Pancreas (tissue), 10 donors: ENCODE measurements at regions not wholly inside any gene's neighbourhood (a gene's known extent, or its start where the extent isn't known, plus 50 kb on each side); places are given as distances from the start of the nearest gene placed in this dataset.

Experiments used
- ATAC-seq, 4 donors: fragments of 200-7000 bp; cut with Tn5 transposase; one replicate each; pipeline versions ENCODE4 v1.8.0 to v1.9.1; 2020; ENCODE audit warnings: mild to moderate bottlenecking in 4 of 4, moderate library complexity in 4 of 4
- DNase-seq, 6 donors: peaks; one replicate each; pipeline ENCODE4 v3.0.0-alpha.2; 2020
- FAIRE-seq: peaks from 2 replicates; lab custom pipeline; 2012; peaks lifted over from hg19 to GRCh38; lab: Jason Lieb, UNC
- H3K27ac ChIP-seq, 4 donors: fragments of 200-600 bp; sonication (generic); 1 replicate in 3 of 4; 2 replicates in 1 of 4; pipeline versions ENCODE4 v1.5.0 to v1.8.0; 2020
- H3K27me3 ChIP-seq, 4 donors: fragments of 200-600 bp; one replicate each; pipeline ENCODE4 v1.8.0; 2021
- H3K36me3 ChIP-seq, 3 donors: fragments of 200-600 bp; sonication (generic) in 1 of 3; one replicate each; pipeline versions ENCODE4 v1.5.0 to v1.8.0; 2020 to 2021
- H3K4me1 ChIP-seq, 3 donors: fragments of 200-600 bp; one replicate each; pipeline ENCODE4 v1.8.0; 2021
- H3K4me3 ChIP-seq, 4 donors: fragments of 200-600 bp; sonication (generic) in 2 of 4; one replicate each; pipeline versions ENCODE4 v1.5.0 to v1.8.0; 2020 to 2021
- H3K9me3 ChIP-seq, 4 donors: fragments of 200-600 bp; one replicate each; pipeline ENCODE4 v1.8.0; 2021
- CTCF ChIP-seq, 4 donors: fragments of 200-600 bp; sonication (generic) in 3 of 4; IDR thresholded peaks; one replicate each; pipeline versions ENCODE4 v1.5.0 to v1.8.0; 2021; ENCODE audit warnings: antibody characterized with exemption in 4 of 4
- WGBS, 2 donors: extraction: QIAGEN DNeasy Blood & Tissue Kit; methylation state at CpG; one replicate each; pipeline ENCODE4 v1.1.7; 2013; 5-methylcytosine and 5-hydroxymethylcytosine counted together
- intact Hi-C, 3 donors: fragments of 100-400 bp; cut with DNase I; formaldehyde crosslinking; loops; one replicate each; pipeline versions ENCODE4 v1.11.1 to v1.14.2; 2022
- donor health status: healthy with polysubstance abuse.
- donor health status: DM: no; HTN: no; CAD: no; lungs with moderate emphysema.
- donor health status: DM: no; HTN: no; CAD: no.
- donor health status: control.
- donor health status: control.
- donor health status: Bipolar disorder and iron deficiency.
- donor health status: DM: yes; HTN: yes; CAD: no.
- donor health status: DM: no; HTN: no; CAD: no.
- donor health status: DM: no; HTN: no; CAD: no.
- donor health status: DM: yes; HTN: yes; CAD: no.

- ATAC-seq = no peak
- no peak overlapping the region for H3K27ac ChIP-seq
- 57 to 58% methylated on average over 4 of the region's 4 CpGs for WGBS, 2 donors
- TF ChIP-seq CTCF (IDR thresholded peaks at IDR 0.05) = no peak
- no peaks in the 10 kb centered on the region for H3K4me1 ChIP-seq
- H3K36me3 ChIP-seq = no peaks in the 10 kb centered on the region
- no peak overlapping the region for H3K4me3 ChIP-seq
- intact Hi-C loops = no loop called here
- no peak for FAIRE-seq
- H3K27me3 ChIP-seq = peaks cover 0 to 3% (median 0%) of the 10 kb centered on the region in 4 donors
- DNase-seq = no peak
- H3K9me3 ChIP-seq = no peaks in the 10 kb centered on the region
Measured at GRCh38 chr1:38561110-38561509, 298.5 kb downstream of the RRAGC start.

GRCh38 chr1:38560457-38560856, 299.1 kb downstream of the RRAGC start:
- Histone ChIP-seq H3K36me3 (no peaks in the 10 kb centered on the region), H3K9me3 (no peaks in the 10 kb centered on the region), H3K27ac (no peak overlapping the region), H3K27me3 (peaks cover 0 to 3% (median 0%) of the 10 kb centered on the region in 4 donors), H3K4me1 (no peaks in the 10 kb centered on the region), H3K4me3 (no peak overlapping the region)
- FAIRE-seq (no peak), DNase-seq (no peak), ATAC-seq (no peak)
- intact Hi-C loops = no loop called here
- no peak for TF ChIP-seq CTCF (IDR thresholded peaks at IDR 0.05)
- WGBS, 2 donors = 66 to 69% methylated on average over 7 of the region's 7 CpGs

- 14 to 15% methylated on average over 33 of the region's 33 CpGs for WGBS, 2 donors
- ATAC-seq (peak; percentile 55 to 77 (median 73)), DNase-seq (peak in 4 of 6 donors; percentile 11 to 60 (median 22)), FAIRE-seq (no peak)
- Histone ChIP-seq H3K27ac (no peak overlapping the region), H3K4me3 (peak overlapping the region in 1 of 4 donors; percentile 9), H3K36me3 (no peaks in the 10 kb centered on the region), H3K9me3 (no peaks in the 10 kb centered on the region), H3K27me3 (peaks cover 0 to 3% (median 0%) of the 10 kb centered on the region in 4 donors), H3K4me1 (no peaks in the 10 kb centered on the region)
- TF ChIP-seq CTCF (IDR thresholded peaks at IDR 0.05) = no peak
- intact Hi-C loops = no loop called here
Measured at GRCh38 chr1:38559446-38560165, 300.0 kb downstream of the RRAGC start.

GRCh38 chr1:38558500-38559445, 300.8 kb downstream of the RRAGC start:
- H3K4me1 ChIP-seq = no peaks in the 10 kb centered on the region
- intact Hi-C loops = no loop called here

More at GRCh38 chr1:38558500-38559445, 300.8 kb downstream of the RRAGC start:
- ATAC-seq = peak in 1 of 4 donors; percentile 14
- Histone ChIP-seq H3K27me3 (peaks cover 0 to 3% (median 0%) of the 10 kb centered on the region in 4 donors), H3K27ac (no peak overlapping the region), H3K4me3 (no peak overlapping the region), H3K9me3 (no peaks in the 10 kb centered on the region), H3K36me3 (no peaks in the 10 kb centered on the region)
- no peak for FAIRE-seq
- DNase-seq = no peak
- WGBS, 2 donors = 62 to 67% methylated on average over 23 of the region's 23 CpGs
- TF ChIP-seq CTCF (IDR thresholded peaks at IDR 0.05) = no peak
